Lung (tissue), 11 donors: ENCODE measurements at regions not wholly inside any gene's neighbourhood (a gene's known extent, or its start where the extent isn't known, plus 50 kb on each side); places are given as distances from the start of the nearest gene placed in this dataset.
"Not testable (repeated sequence)": the region's sequence is repeated elsewhere in the genome, so short reads cannot be mapped to it uniquely, and the experiment has no call there.

Experiments
- ATAC-seq: fragments of 200-7000 bp; cut with Tn5 transposase; one replicate; pipeline ENCODE4 v1.9.1; 2020; ENCODE audit warnings: moderate number of reproducible peaks; ENCODE audit not compliant: insufficient read depth, low FRiP score
- DNase-seq, 3 donors: peaks; one replicate each; pipeline ENCODE4 v3.0.0-alpha.2; 2013 to 2017
- H3K27ac ChIP-seq, 2 donors: one replicate each; pipeline ENCODE4 v1.5.1; 2013; ENCODE audit warnings: mild to moderate bottlenecking in 2 of 2, moderate library complexity in 2 of 2, control low read depth in 1 of 2, inconsistent platforms in 1 of 2, low read depth in 1 of 2, low read length in 1 of 2
- H3K27me3 ChIP-seq, 3 donors: one replicate each; pipeline ENCODE4 v1.5.1; 2013; ENCODE audit warnings: low read length in 2 of 3; ENCODE audit not compliant: control insufficient read depth in 3 of 3, insufficient read depth in 3 of 3
- H3K36me3 ChIP-seq, 4 donors: one replicate each; pipeline ENCODE4 v1.5.1; 2013; ENCODE audit warnings: low read length in 4 of 4, mild to moderate bottlenecking in 1 of 4, moderate library complexity in 1 of 4; ENCODE audit not compliant: control insufficient read depth in 4 of 4, insufficient read depth in 4 of 4
- H3K4me1 ChIP-seq, 5 donors: one replicate each; pipeline ENCODE4 v1.5.1; 2013; ENCODE audit warnings: low read length in 5 of 5, mild to moderate bottlenecking in 2 of 5, moderate library complexity in 1 of 5; ENCODE audit not compliant: control insufficient read depth in 5 of 5, insufficient read depth in 5 of 5
- H3K4me3 ChIP-seq: one replicate; pipeline ENCODE4 v1.5.1; 2013; ENCODE audit warnings: mild to moderate bottlenecking, control low read depth, moderate library complexity
- H3K9ac ChIP-seq, 2 donors: one replicate each; pipeline ENCODE4 v1.5.1; 2013; ENCODE audit warnings: low read length in 2 of 2, control low read depth in 1 of 2; ENCODE audit not compliant: insufficient read depth in 1 of 2
- H3K9me3 ChIP-seq, 4 donors: one replicate each; pipeline ENCODE4 v1.5.1; 2013; ENCODE audit warnings: low read length in 3 of 4, mild to moderate bottlenecking in 1 of 4, moderate library complexity in 1 of 4; ENCODE audit not compliant: control insufficient read depth in 4 of 4, insufficient read depth in 3 of 4
- WGBS, 2 donors: extraction: QIAGEN DNeasy Blood & Tissue Kit; methylation state at CpG; one replicate each; pipeline ENCODE4 v1.1.7; 2013; 5-methylcytosine and 5-hydroxymethylcytosine counted together
- TF ChIP-seq, protein P1 (sequence below): IDR thresholded peaks from 2 replicates; pipeline ENCODE4 v1.5.1; 2012; ENCODE audit warnings: mild to moderate bottlenecking; ENCODE audit errors: control extremely low read depth, extremely low read depth
- donor health status: control.
- donor health status: control.
- donor health status: Bipolar disorder and iron deficiency.
- donor health status: healthy.
- donor health status: DM: yes; HTN: yes; CAD: no.

DNA sequence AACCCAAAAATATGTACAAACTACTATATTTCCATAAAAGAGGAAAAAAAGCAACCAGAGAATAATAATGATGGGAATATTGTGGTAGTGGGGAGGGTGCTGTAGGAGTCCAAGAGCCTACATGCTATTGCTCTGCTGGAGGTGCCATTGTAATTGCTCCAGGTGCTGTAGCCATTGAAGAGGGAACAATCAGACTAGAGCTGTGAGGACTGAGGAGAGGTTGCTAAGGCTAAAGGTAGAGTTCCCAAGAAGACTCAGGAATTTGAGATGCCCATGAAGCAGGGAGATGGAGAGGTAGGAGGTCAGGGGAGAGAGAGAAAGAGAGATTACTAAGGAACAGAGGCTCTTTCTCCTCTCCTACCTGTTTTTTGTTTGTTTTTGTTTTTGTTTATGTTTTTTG, 394.0 kb downstream of the DMRTA1 start:
- Histone ChIP-seq H3K4me3 (no peak overlapping the region), H3K36me3 (no peaks in the 10 kb centered on the region), H3K27ac (no peak overlapping the region), H3K27me3 (no peaks in the 10 kb centered on the region), H3K9ac (no peak overlapping the region), H3K4me1 (no peaks in the 10 kb centered on the region), H3K9me3 (peaks cover 0 to 7% (median 0%) of the 10 kb centered on the region in 4 donors)
- no peak for DNase-seq
- TF ChIP-seq, protein P1, sequence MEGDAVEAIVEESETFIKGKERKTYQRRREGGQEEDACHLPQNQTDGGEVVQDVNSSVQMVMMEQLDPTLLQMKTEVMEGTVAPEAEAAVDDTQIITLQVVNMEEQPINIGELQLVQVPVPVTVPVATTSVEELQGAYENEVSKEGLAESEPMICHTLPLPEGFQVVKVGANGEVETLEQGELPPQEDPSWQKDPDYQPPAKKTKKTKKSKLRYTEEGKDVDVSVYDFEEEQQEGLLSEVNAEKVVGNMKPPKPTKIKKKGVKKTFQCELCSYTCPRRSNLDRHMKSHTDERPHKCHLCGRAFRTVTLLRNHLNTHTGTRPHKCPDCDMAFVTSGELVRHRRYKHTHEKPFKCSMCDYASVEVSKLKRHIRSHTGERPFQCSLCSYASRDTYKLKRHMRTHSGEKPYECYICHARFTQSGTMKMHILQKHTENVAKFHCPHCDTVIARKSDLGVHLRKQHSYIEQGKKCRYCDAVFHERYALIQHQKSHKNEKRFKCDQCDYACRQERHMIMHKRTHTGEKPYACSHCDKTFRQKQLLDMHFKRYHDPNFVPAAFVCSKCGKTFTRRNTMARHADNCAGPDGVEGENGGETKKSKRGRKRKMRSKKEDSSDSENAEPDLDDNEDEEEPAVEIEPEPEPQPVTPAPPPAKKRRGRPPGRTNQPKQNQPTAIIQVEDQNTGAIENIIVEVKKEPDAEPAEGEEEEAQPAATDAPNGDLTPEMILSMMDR: no peak
- no peak for ATAC-seq

DNA sequence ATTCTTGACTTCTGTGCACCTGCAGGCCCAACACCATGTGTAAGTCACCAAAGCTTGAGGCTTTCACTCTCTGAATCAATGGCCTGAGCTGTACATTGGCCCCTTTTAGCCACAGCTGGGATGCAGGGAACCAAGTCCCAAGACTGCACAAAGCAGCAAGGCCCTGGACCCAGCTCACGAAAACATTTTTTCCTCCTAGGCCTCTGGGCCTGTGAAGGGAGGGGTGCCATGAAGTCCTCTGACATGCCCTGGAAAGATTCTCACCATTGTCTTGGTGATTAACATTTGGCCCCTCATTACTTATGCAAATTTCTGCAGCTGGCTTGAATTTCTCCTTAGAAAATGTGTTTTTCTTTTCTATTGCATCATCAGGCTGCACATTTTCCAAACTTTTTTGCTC, 398.6 kb downstream of the DMRTA1 start:
- not testable (repeated sequence) for ATAC-seq, DNase-seq, H3K9ac ChIP-seq, H3K27me3 ChIP-seq, H3K4me1 ChIP-seq, H3K4me3 ChIP-seq, H3K36me3 ChIP-seq, H3K27ac ChIP-seq
- peaks cover 0 to 12% (median 3%) of the 10 kb centered on the region in 4 donors for H3K9me3 ChIP-seq
- 90% methylated on average over 1 of the region's 1 CpG for WGBS, 2 donors

DNA sequence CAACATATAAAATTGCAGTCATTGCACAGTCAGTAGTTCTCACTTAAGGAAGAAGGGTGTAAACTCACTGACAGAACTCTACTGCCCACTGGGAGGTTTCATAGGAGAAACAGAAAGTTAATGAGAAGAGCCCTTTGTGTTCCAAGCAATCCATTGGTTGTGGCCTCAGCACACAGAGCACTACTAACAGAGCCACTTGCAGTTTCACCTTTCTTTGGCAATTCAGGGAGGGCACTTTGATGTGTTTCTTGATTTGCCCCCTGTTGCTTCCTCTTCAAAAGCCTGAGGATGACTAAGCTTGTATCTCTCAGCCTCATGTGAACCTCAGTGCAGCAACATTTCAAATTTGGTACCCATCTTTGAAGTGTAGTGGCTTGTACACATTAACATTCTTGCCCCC, 409.4 kb downstream of the DMRTA1 start:
- ATAC-seq: no peak

DNA sequence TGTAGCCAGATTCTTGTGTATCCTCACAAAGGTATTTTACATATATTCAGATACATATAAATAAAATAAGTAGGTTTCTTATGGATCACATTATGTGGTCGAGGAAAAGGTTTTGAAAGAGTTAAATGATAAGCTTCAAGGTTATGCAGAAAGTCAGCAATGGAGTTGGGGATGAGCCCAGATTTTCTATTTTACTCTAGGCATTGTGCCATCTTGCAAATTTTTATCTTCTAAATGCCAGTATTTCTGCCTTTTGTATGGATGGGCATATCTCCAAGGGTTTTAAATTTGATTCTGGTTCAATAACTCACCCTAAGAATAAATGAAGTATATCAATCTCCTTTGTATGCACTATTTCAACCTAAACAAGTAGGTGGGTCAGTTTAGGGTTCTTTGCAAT, 410.7 kb downstream of the DMRTA1 start:
- no peak for DNase-seq
- H3K27me3 ChIP-seq: no peaks in the 10 kb centered on the region
- H3K9me3 ChIP-seq: peaks cover 0 to 6% (median 0%) of the 10 kb centered on the region in 4 donors
- H3K9ac ChIP-seq: no peak overlapping the region
- no peak overlapping the region for H3K4me3 ChIP-seq
- 71 to 82% methylated on average over 1 of the region's 1 CpG for WGBS, 2 donors
- no peak for ATAC-seq
- H3K4me1 ChIP-seq: no peaks in the 10 kb centered on the region
- H3K27ac ChIP-seq: no peak overlapping the region
- TF ChIP-seq, protein P1: no peak
- no peaks in the 10 kb centered on the region for H3K36me3 ChIP-seq

More for the DNA sequence above, 409.4 kb downstream of the DMRTA1 start:
- Histone ChIP-seq H3K9ac (no peak overlapping the region), H3K36me3 (no peaks in the 10 kb centered on the region), H3K4me3 (no peak overlapping the region), H3K4me1 (no peaks in the 10 kb centered on the region), H3K27ac (no peak overlapping the region), H3K27me3 (no peaks in the 10 kb centered on the region), H3K9me3 (peaks cover 0 to 3% (median 0%) of the 10 kb centered on the region in 4 donors)
- DNase-seq: no peak
- TF ChIP-seq, protein P1: no peak
